A673 (cell line): ENCODE measurements at regions not wholly inside any gene's neighbourhood (a gene's known extent, or its start where the extent isn't known, plus 50 kb on each side); places are given as distances from the start of the nearest gene placed in this dataset.

ENCODE experiments used
- BruUV-seq: library from RNA; stranded (reverse); fragments of 400-500 nt; replicated peaks from 2 replicates; lab custom pipeline; 2021; lab: Mats Ljungman, UMichigan
- CTCF ChIA-PET: fragments of 300-600 bp; sonication (Branson Sonifier 250); formaldehyde crosslinking; loops from one replicate; lab custom pipeline; 2022; ENCODE audit warnings: antibody characterized with exemption; lab: Charles Lee
- POLR2A ChIA-PET: fragments of 300-600 bp; sonication (Branson Sonifier 250); formaldehyde crosslinking; loops from one replicate; lab custom pipeline; 2022; ENCODE audit warnings: antibody characterized with exemption; ENCODE audit not compliant: low non-redundant PET; lab: Charles Lee
- DNase-seq: peaks from one replicate; pipeline ENCODE4 v3.0.0-alpha.2; 2015; ENCODE audit warnings: low spot score
- H3K27ac ChIP-seq: fragments of 200-600 bp; sonication (generic); 2 replicates; pipeline ENCODE4 v1.5.1; 2016; ENCODE audit warnings: mixed run types, low read depth, mild to moderate bottlenecking, mixed read lengths, antibody characterized with exemption, low read length; ENCODE audit not compliant: poor library complexity, severe bottlenecking
- H3K27me3 ChIP-seq: fragments of 200-600 bp; sonication (generic); replicated peaks from 2 replicates; pipeline ENCODE4 v1.6.1; 2017; ENCODE audit warnings: mixed run types, low read depth, mild to moderate bottlenecking, mixed read lengths, antibody characterized with exemption, low read length; ENCODE audit not compliant: insufficient read depth, poor library complexity
- H3K36me3 ChIP-seq: fragments of 200-600 bp; sonication (generic); 2 replicates; pipeline ENCODE4 v1.6.1; 2016; ENCODE audit warnings: mixed run types, mild to moderate bottlenecking, mixed read lengths, antibody characterized with exemption, low read length; ENCODE audit not compliant: insufficient read depth, poor library complexity, severe bottlenecking
- H3K4me1 ChIP-seq: fragments of 200-600 bp; sonication (generic); 2 replicates; pipeline ENCODE4 v1.6.1; 2017; ENCODE audit warnings: mixed run types, mild to moderate bottlenecking, mixed read lengths, antibody characterized with exemption, low read length; ENCODE audit not compliant: insufficient read depth, poor library complexity, severe bottlenecking
- H3K4me3 ChIP-seq: fragments of 200-600 bp; sonication (generic); 2 replicates; pipeline ENCODE4 v1.5.1; 2016; ENCODE audit warnings: low read depth, mixed run types, mild to moderate bottlenecking, mixed read lengths, low read length; ENCODE audit not compliant: poor library complexity, severe bottlenecking
- H3K9me3 ChIP-seq: fragments of 200-600 bp; sonication (generic); 2 replicates; pipeline ENCODE4 v1.6.1; 2016; ENCODE audit warnings: mixed run types, low read depth, mild to moderate bottlenecking, mixed read lengths, antibody characterized with exemption, low read length; ENCODE audit not compliant: poor library complexity, severe bottlenecking
- CTCF ChIP-seq: fragments of 300-800, 200-600 bp; sonication (generic); conservative IDR thresholded peaks from 2 replicates; pipeline ENCODE4 v1.5.1; 2017; ENCODE audit warnings: low read depth, mild to moderate bottlenecking, antibody characterized with exemption, low read length, moderate library complexity, mixed read lengths
- EZH2 ChIP-seq: fragments of 200-600 bp; sonication (generic); IDR thresholded peaks from 2 replicates; pipeline ENCODE4 v1.6.1; 2017; ENCODE audit warnings: borderline replicate concordance, low read depth, mild to moderate bottlenecking, mixed read lengths, antibody characterized with exemption, low read length; ENCODE audit not compliant: poor library complexity, severe bottlenecking
- intact Hi-C: fragments of 100-400 bp; cut with micrococcal nuclease; formaldehyde crosslinking; loops from one replicate; pipeline ENCODE4 v1.10.0; 2022; ENCODE audit not compliant: unreplicated experiment

DNA sequence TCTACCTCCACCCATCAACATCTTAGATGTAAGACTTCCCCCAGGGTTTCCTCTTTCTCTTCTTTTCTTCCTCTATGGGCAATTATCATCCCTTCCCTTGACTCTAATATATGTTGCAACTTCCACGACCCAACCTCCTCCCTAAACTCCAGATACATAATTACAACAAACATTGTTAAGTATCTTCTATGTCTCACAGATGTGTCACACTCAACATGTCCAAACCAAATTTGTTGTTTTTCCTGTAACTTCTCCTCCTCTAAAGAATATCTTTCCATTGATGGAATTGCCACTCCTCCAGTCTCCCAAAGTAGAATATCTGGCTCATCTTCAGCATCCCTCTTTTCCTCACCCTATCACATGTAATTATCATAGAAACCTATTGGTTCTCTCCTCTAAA lies 314.2 kb downstream of the RWDD3 start:
- Histone ChIP-seq H3K4me1 (no peaks in the 10 kb centered on the region), H3K4me3 (no peak overlapping the region), H3K36me3 (no peaks in the 10 kb centered on the region), H3K9me3 (no peaks in the 10 kb centered on the region), H3K27ac (no peak overlapping the region), H3K27me3 (peaks cover 48% of the 10 kb centered on the region)
- no peak for DNase-seq
- ChIA-PET POLR2A (no interaction called here), CTCF (no interaction called here)
- TF ChIP-seq EZH2 = no peak
- TF ChIP-seq CTCF = no peak
- no TSS peak for BruUV-seq
- intact Hi-C loops = no loop called here

GRCh38 chr1:95551201-95551600 lies 317.2 kb downstream of the RWDD3 start:
- no peak for TF ChIP-seq EZH2
- TF ChIP-seq CTCF = no peak
- ChIA-PET CTCF (no interaction called here), POLR2A (no interaction called here)
- Histone ChIP-seq H3K4me1 (no peaks in the 10 kb centered on the region), H3K4me3 (no peak overlapping the region), H3K9me3 (no peaks in the 10 kb centered on the region), H3K27me3 (peaks cover 27% of the 10 kb centered on the region), H3K36me3 (no peaks in the 10 kb centered on the region), H3K27ac (no peak overlapping the region)
- BruUV-seq = no TSS peak
- no peak for DNase-seq
- intact Hi-C loops = no loop called here

DNA sequence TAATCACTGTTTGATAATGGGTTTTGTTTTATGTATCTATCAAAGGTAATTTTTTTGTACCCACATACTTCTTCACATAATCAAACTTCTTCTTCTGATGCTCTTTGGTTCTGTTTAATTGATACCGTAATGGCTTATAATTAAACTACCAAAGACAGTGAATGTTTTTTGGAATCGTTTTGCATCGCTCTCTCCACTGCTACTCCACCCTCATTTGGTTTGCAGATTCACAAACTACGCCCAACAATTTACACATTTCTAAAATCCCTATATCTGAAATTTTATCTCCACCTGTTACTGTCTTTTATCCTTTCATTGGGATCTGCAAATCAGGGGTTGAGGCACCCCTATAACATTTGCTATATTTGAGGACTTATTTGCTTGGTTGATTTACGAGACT lies 319.6 kb downstream of the RWDD3 start:
- Histone ChIP-seq H3K36me3 (no peaks in the 10 kb centered on the region), H3K27ac (no peak overlapping the region), H3K4me1 (no peaks in the 10 kb centered on the region), H3K9me3 (no peaks in the 10 kb centered on the region), H3K4me3 (no peak overlapping the region), H3K27me3 (peaks cover 9% of the 10 kb centered on the region)
- BruUV-seq = no TSS peak
- ChIA-PET CTCF (no interaction called here), POLR2A (no interaction called here)
- DNase-seq = no peak
- TF ChIP-seq CTCF (no peak), EZH2 (no peak)
- intact Hi-C loops = no loop called here
